NT2/D1 (cell line): ENCODE measurements at regions not wholly inside any gene's neighbourhood (a gene's known extent, or its start where the extent isn't known, plus 50 kb on each side); places are given as distances from the start of the nearest gene placed in this dataset.

Experiments used
- YY1 ChIP-seq: IDR thresholded peaks from 2 replicates; pipeline ENCODE4 v1.6.1; 2011; ENCODE audit not compliant: insufficient read length, insufficient read depth
- ZNF274 ChIP-seq: IDR thresholded peaks from 2 replicates; pipeline ENCODE4 v1.6.1; 2011; ENCODE audit warnings: mild to moderate bottlenecking, low read depth, low read length

- no peak for TF ChIP-seq YY1
- TF ChIP-seq ZNF274 = no peak
These were observed 521.0 kb upstream of the B3GALT2 start for GRCh38 chr1:193707271-193708021.
